Stomach (tissue), 4 donors: ENCODE measurements at regions not wholly inside any gene's neighbourhood (a gene's known extent, or its start where the extent isn't known, plus 50 kb on each side); places are given as distances from the start of the nearest gene placed in this dataset.

Experiments used
- CTCF ChIP-seq, 7 experiments: fragments of 450-650 bp in 4 of 7; fragments of 200-600 bp in 3 of 7; sonication (generic) in 3 of 7; IDR thresholded peaks; one replicate each; pipeline ENCODE4 v1.5.1; 2016 to 2019; ENCODE audit warnings: antibody characterized with exemption in 7 of 7, control low read depth in 2 of 7, mild to moderate bottlenecking in 1 of 7
- POLR2A ChIP-seq, 4 donors: fragments of 450-650 bp; IDR thresholded peaks; one replicate each; pipeline ENCODE4 v1.6.1; 2016; ENCODE audit warnings: antibody characterized with exemption in 4 of 4, control low read depth in 2 of 4, mild to moderate bottlenecking in 1 of 4, moderate library complexity in 1 of 4

- TF ChIP-seq CTCF (IDR thresholded peaks at IDR 0.05) (no peak), POLR2A (IDR thresholded peaks at IDR 0.05) (no peak)
Measured at GRCh38 chr2:224190234-224190935, 151.3 kb upstream of the SERPINE2 start.
